ENCODE measurements at regions not wholly inside any gene's neighbourhood (a gene's known extent, or its start where the extent isn't known, plus 50 kb on each side); places are given as distances from the start of the nearest gene placed in this dataset.

DNA sequence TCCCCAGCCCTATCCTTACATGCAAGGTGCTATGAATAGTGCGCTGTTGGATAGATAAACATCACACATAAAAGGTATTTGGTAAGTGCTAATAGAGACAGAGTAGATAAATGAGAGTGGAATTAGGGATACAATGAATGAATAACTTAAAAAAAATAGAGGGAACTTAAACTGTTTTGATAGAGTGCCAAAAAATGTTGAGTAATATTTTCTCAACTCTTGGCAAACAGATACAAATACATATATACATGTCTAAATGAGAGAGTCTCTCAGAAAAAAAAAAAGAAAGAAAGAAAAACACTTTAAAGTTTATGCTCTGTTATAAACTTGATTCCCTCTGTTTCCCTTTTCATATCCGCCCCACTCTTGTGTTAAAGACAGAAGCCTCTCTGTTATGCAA is 667.4 kb downstream of the ROBO2 start:
- TF ChIP-seq EZH2 (IDR thresholded peaks at IDR 0.05; ENCODE audit: insufficient read depth, poor library complexity, severe bottlenecking) (no peak), EZH2phosphoT487 (IDR thresholded peaks at IDR 0.05; ENCODE audit: insufficient read depth, low read depth) (no peak)

All from GM23248 (cell line).